NCI-H146 treated with DMSO at 0.1 percent for 48 hours (cell line): ENCODE measurements at regions not wholly inside any gene's neighbourhood (a gene's known extent, or its start where the extent isn't known, plus 50 kb on each side); places are given as distances from the start of the nearest gene placed in this dataset.
"Not testable (repeated sequence)": the region's sequence is repeated elsewhere in the genome, so short reads cannot be mapped to it uniquely, and the experiment has no call there.

Source experiments
- DNase-seq: peaks from one replicate; lab custom pipeline; 2025; ENCODE audit not compliant: unreplicated experiment; lab: John Stamatoyannopoulos, UW

GRCh38 chr1:118828038-118828437 lies 160.1 kb downstream of the TBX15 start:
- no peak for DNase-seq

DNA sequence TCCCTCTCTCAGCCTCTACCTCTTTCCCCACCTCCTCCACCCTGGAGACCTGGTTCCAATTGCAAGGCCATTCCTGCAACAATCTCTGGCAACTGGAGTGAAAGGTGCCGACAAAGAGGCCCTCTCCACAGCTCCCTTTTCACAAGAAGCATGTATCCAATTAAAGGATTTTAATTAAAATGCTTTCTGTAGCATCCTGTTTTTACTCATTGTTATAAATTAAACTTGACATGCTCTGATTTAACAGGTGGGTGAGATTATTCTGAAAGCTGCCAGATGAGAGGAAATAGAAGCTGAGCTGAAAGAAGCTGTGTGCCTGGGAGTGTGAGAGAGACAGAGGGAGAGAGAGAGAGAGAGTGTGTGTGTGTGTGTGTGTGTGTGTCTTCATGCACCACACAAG lies 160.5 kb downstream of the TBX15 start:
- DNase-seq: no peak

DNA sequence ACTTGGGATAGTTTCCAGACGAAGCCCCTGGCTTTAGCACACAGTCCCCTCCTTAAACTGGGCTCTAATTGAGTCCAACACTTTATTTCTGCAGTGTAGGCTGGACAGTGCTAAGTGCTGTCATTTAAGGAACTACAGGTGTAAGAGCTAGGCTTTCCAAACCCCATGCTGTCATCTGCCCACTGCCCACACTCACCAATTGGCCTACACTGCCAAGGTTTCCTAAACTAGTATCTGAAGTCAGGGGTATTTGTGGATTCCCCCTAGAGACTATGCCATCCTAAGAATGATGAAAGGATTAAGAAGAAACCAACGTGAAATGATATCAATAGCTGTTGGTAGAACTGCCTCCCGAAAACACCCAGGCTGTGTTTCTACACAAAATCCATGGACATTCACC lies 160.9 kb downstream of the TBX15 start:
- DNase-seq: no peak

- DNase-seq: no peak
These were observed 161.5 kb downstream of the TBX15 start for GRCh38 chr1:118826669-118827068.

DNA sequence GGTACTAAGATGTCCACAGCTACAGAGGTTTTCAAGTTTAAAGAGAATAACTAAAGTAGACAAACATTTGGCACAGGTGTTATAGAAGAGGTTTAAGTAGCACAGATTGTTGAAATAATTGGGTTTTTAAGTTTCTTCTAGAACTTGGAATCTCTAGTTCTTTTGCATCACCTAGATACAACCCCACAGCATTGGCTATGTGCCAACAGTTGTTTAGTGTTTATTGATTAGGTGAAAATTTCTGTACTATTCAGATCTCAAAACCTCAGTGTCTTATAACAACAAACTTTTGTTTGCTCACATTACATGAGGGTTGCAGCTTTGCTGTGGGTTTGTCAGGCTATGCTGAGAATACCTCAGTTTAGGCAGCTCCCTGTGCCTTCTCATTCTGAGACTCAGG lies 162.5 kb downstream of the TBX15 start:
- no peak for DNase-seq

DNA sequence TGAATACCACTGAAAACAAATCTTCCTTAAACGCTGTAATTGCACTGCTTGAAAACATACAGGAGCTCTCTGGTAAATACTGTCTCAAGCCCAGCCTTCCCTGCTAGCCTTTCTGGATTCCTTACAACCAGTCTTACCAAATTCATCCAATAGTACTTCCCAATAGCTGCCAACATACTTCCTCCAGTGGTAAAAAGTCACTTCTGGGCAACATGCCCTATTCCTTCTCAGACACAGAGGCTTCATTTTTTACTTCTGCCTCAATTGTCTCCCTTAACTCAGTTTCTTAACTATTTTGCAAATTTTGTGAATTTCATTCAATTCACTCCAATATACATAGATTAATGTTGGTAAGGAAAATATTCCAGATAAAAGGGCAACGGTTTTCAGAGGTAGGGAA lies 166.3 kb downstream of the TBX15 start:
- no peak for DNase-seq

DNA sequence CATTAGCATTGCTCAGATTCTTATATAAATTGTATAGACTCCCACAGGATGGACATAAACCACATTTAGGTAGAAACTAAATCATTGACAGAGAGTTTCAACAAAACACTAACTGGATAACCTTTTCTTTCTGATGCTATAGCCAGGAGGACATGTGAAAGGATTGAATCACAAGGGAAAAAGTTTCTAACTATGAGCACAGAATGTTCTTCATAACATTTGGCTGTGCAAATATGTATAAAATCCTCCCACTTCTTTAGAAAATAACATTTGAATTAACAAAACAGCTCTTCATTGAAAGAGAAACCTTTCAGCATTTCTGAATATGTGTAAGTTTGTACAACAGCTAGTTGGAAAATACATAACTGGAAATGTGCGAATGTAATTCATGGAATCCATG lies 167.3 kb downstream of the TBX15 start:
- no peak for DNase-seq

- no peak for DNase-seq
These were observed 172.2 kb downstream of the TBX15 start for GRCh38 chr1:118815909-118816308.

DNA sequence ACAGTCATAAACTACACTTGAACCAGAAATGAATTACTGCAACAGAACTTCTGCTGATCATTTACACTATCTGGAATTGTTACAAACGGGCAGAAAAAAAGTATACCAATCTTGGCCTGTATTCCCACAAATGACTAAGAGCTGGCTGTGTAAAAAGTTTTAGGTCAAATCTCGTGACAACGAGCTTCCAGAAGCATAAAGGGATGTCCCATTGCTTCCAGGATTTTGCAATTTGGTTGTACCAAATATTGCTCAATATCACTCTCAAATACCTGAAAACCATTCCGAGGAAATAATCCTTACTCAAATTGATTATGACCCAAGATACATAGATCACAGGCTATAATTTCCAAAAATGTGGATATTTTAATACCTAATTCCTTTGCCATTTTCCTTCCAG lies 175.6 kb downstream of the TBX15 start:
- DNase-seq: no peak

- DNase-seq: no peak
These were observed 177.0 kb downstream of the TBX15 start for GRCh38 chr1:118811156-118811555.

DNA sequence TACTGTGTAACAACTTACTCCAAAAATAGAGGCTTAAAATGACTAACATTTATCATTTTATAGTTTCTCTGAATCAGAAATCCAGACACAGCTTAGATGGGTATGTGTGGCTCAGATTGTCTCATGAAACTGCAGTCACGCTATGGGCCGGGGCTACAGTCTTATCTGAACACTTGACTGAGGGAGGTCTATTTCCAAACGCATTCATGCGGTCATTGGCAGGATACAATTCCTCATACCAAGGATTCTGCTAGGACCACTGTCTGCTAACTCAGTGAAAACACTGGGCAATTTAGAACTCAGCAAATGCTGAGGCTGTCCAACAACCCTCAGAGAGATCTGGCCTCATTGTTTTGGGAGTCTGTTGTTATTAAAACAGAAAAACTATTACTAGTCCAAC lies 178.6 kb downstream of the TBX15 start:
- no peak for DNase-seq

DNA sequence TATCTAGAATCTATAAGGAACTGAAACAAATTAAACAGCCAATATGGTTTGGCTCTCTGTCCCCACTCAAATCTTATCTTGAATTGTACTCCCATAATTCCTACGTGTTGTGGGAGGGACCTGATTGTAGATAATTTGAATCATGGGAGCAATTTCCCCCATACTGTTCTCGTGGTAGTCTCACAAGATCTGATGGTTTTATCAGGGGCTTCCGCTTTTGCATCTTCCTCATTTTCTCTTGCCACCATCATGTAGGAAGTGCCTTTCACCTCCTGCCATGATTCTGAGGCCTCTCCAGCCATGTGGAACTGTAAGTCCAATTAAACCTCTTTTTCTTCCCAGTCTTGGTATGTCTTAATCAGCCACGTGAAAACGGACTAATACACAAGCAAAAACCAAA lies 185.0 kb downstream of the TBX15 start:
- not testable (repeated sequence) for DNase-seq

- DNase-seq: no peak
These were observed 196.9 kb downstream of the TBX15 start for GRCh38 chr1:118791094-118791691.

GRCh38 chr1:118788463-118788862 lies 199.7 kb downstream of the TBX15 start:
- DNase-seq: no peak

DNA sequence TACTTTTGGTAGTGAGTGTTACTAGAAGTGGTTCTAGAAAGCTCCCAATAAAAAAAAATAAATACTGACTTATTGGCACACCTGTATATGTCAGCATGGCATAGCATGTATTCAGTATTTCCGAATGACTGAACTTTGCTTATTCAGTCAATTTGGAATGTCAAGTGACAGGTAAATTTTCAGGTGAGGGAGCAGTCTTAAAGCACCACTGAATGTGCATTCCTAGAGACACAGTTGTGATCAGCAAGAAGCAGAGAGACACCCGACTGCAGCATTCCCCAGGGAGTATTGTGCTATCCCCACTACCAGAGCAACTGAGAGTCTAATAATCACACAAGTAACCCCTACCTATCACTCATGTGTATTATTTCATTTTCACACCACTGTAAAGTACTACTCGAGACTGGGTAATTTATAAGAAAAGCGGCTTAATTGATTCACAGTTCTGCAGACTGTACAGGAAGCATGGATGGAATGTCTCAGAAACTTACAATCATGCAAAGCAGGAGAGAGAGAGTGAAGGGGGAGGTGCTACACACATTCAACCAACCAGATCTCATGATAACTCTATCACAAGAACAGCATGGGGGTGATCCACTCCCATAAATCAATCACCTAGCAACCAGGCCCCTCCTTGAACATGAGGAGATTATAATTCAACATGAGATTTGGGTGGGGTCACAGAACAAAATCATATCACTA lies 201.5 kb downstream of the TBX15 start:
- DNase-seq: no peak

DNA sequence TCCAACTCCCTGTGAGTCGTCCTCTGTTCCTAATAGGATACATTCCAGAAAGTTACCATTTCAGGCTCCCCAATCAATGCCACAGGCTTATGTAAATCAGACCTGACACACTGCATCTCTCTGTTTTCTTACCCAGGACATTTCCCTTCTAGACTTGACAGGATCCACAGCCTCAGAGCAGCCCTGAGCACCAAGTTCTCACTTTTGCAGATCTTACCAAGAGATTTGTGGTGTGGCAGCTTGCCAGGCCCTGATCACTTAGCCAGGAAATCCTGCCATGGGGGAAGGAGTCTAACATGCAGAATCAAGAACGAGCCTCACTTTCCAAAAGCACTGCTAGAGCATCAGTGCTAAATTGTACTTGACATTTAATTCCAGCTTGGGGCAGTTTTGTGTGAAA lies 202.9 kb downstream of the TBX15 start:
- no peak for DNase-seq

GRCh38 chr1:118783095-118783758 lies 204.9 kb downstream of the TBX15 start:
- DNase-seq: no peak

DNA sequence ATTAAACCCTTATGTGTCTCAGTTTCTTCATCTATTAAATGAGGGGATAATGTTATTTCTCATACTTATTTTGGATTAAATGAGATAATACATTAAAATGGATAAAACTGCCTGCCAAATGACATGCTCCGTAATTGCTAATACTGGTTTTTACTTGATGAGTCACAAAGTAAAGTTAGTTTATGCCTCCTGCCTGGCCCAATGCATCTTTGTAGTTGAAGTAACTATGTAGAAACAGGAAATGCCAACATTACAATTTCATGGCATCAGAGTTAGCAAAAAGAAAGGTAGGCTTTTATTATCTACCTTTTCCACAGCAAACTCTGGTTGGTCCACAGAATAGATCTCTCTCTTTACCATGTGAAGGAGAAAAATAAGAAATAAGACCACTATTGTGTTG lies 214.5 kb downstream of the TBX15 start:
- no peak for DNase-seq

- no peak for DNase-seq
These were observed 220.2 kb downstream of the TBX15 start for GRCh38 chr1:118767971-118768370.

- no peak for DNase-seq
These were observed 234.2 kb downstream of the TBX15 start for GRCh38 chr1:118753976-118754375.

GRCh38 chr1:118751166-118751565 lies 237.0 kb downstream of the TBX15 start:
- DNase-seq: no peak

DNA sequence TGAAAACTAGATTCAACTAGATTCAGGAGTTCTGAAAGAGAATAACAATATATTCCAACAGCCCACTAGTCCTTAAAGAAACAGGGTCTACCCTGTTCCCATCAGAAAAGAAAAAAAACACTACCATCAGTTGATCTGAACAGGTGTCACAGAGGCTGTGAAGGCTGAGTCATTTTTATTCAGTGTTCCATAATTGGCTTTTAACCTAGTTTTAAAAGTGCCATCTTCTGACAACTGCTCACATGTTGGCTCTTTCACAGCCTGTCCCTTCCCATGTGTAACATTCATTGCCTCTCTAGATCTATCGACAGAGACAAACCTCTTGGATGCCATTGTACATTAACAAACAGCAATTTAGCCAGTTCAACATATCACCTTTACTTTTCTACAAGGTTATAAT lies 243.7 kb downstream of the TBX15 start:
- DNase-seq: no peak

- no peak for DNase-seq
These were observed 248.6 kb downstream of the TBX15 start for GRCh38 chr1:118739501-118739900.
